ENCODE measurements at regions not wholly inside any gene's neighbourhood (a gene's known extent, or its start where the extent isn't known, plus 50 kb on each side); places are given as distances from the start of the nearest gene placed in this dataset.
"Not testable (repeated sequence)": the region's sequence is repeated elsewhere in the genome, so short reads cannot be mapped to it uniquely, and the experiment has no call there.

- intact Hi-C loops (cut with DNase I) = not testable (repeated sequence)
- DNase-seq = peak in 2 of 10 donors; percentile 50 to 60
Measured at GRCh38 chr6:97979285-97979684, 696.3 kb upstream of the MMS22L start.

DNA sequence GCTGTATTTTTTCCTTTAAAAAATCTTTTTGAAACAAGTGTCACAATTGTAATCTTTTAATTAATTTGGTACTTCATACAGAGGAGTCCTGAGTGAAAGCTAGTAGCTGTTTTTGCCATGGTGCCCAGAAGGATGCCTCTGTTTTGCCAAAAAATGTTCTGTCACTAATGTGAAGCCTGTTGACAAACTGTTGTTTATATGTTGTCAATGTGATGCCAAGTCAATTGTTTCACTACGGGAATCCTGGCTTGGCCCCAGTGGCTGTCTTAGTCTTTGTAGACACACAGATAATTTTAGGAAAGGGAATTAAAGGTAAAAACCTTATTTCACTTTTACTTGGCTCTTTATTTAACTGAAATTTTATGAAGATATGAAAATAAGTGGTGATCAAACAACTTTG is 706.4 kb upstream of the MMS22L start:
- intact Hi-C loops (cut with DNase I) = no loop called here
- DNase-seq = peak in 1 of 10 donors; percentile 18

- DNase-seq = no peak
- intact Hi-C loops (cut with DNase I) = no loop called here
Measured at GRCh38 chr6:97995158-97995557, 712.1 kb upstream of the MMS22L start.

DNA sequence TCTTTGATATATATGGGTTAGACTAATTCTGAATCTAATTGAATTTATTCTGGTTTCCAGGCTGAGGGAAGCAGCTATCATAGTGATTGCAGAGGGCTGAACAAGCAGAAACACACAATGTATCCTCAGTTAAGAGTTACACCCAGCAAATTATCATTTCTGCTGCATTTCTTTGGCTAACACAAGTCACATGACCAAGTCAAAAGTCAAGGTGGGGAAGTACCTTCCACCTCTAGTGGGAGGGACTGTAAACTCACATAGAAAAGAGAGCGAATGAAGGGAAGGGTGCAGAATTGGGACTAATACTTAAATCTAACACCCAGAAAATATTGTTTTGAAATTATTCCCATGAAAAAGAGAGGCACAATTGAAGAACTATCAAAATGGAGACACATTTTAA is 719.7 kb upstream of the MMS22L start:
- intact Hi-C loops (cut with DNase I) = no loop called here
- no peak for DNase-seq

DNA sequence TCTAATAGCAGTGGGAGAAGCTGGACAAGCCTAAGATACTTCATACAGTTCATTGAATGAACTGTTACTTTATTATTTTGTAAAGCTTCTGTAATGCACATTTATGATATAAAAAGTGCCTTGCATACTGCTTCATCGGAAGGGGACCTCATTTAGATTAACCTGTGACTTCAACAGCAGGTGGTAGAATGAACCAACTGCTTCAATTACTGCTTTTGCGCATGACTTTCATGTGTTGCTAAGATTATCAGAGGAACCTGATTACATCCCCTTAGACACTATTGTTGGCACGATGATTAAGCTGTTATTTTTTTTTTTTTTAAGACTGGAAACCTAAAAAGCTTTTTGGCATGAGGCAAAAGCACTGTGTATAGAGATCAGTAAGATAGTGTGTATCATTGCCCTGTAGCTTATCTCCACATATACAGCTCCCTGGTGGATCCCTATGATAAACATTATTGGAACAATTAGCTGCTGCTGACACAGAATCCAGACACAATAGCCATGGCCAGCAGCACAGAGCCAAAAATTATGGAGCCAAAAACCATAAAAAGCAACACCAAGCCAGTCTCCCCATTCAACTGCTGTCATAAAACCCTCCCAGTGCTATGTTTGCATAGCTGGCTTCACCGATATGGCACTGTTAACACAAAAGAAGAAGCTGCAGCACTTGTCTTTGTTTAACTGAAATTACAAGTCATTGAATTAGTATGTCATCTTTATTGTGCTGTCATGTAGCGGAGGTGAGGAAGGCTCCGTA is 731.6 kb upstream of the MMS22L start:
- DNase-seq = no peak
- intact Hi-C loops (cut with DNase I) = no loop called here

GRCh38 chr6:98016565-98016964 is 733.5 kb upstream of the MMS22L start:
- intact Hi-C loops (cut with DNase I) = no loop called here

DNA sequence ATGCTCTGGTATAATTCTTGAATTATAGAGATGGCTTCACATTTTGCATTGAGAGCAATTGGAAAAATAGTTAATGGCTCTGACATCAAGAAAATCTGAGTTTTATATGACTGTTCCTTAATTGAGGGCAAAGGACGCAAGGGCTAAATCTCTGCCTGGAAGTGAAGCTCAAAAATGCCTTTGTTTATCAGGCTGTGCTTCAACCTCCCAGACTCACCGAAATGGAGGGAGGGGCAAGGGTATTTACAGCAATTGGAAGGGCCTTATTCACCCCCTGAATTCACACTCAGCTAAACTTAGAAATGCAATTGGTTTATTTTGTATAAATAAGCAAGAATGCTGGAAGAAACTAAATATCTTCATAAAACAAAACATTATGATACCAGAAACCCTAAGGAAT is 737.2 kb upstream of the MMS22L start:
- intact Hi-C loops (cut with DNase I) = no loop called here
- DNase-seq = no peak

More at GRCh38 chr6:98016565-98016964, 733.5 kb upstream of the MMS22L start:
- DNase-seq = no peak

DNA sequence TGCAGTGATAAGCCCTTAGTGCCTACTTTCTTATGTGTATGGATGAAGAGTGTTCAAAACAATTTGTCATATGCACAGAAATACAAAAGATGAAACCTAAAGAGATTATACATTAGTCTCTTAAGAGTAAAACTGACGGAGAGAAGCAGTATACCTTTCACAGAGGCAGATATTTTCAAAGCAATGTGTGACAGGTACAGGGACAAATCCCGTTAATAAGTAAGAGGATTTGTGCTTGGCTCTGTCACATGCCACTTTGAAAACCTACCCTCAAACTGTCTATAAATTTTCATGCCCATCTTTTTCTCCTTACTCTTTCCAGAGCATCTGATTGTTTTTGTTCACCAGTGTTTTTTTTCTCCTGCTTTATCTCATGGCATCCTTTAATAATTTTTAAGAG is 741.3 kb upstream of the MMS22L start:
- intact Hi-C loops (cut with DNase I) = no loop called here
- no peak for DNase-seq

DNA sequence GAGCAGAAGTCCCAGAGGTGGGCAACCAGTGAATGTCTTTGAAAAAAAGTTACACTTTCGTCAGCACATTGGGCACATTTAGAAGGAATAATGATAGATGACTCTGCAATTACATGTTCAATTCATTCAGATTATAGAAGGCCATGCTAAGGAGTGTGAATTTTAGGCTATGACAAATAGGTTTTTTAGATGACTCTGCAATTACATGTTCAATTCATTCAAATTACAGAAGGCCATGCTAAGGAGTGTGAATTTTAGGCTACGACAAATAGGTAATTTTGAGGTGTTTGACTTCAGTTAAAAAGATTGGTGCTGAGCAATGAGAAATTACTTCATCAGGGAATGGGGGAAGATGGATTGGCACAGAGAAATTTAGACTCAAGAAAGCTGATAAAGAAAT is 744.9 kb upstream of the MMS22L start:
- intact Hi-C loops (cut with DNase I) = no loop called here
- no peak for DNase-seq

- no peak for DNase-seq
- intact Hi-C loops (cut with DNase I) = no loop called here
Measured at GRCh38 chr6:98033617-98034016, 750.6 kb upstream of the MMS22L start.

GRCh38 chr6:98036344-98036923 is 753.4 kb upstream of the MMS22L start:
- no peak for DNase-seq
- intact Hi-C loops (cut with DNase I) = no loop called here

- DNase-seq = no peak
- intact Hi-C loops (cut with DNase I) = no loop called here
Measured at GRCh38 chr6:98037571-98037970, 754.6 kb upstream of the MMS22L start.

DNA sequence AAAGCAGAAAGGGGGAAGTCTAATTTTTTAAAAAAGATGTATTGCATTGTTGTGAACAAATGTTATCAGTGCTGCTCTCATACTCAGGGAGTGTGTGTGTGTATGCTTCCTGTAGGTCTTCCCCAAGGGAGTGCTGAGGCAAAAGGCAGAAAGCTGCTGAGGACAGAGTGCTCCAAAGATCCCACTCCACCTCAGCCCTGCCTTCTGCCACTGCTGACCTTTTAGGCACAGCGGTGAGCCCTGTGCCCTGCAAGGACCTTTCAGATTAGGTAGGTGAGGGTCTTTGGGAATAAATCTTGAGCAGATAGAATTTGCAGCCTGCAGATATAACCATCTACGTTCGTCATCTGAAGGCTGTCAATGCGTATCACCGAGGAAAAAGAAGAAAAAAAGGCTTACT is 756.4 kb upstream of the MMS22L start:
- intact Hi-C loops (cut with DNase I) = no loop called here
- DNase-seq = no peak

DNA sequence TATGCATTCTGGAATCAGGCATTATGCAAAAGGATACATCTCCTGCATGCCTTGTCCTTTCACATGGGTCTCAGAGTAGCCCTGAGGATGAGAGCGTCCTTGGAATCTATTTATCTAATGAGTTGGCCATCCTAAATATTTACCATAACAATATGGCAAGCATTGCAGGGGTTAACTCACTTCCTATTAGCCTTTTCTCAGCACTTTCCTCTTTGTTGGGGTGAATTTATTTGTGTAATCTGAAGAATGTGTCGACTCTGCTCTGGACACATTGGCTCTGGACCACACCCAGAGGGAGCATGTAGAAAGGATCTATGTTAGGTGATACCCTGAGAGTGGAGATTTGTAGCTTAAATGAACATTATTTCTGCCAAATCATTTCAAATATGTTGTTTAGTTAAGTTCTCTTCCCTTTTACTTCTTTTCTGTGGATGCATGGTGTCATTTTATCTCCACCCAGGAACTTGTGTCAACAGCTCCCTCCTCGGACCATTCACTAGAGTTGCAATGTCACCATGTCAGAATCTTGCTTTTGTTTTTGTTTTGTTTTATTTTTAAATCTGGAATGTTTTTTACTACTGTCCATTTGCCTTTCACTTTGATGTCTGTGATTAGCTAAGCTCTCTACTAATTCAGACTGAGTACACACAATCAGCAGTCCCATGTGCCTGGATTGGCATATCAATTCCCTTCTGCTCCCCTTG is 757.0 kb upstream of the MMS22L start:
- DNase-seq = no peak
- intact Hi-C loops (cut with DNase I) = loop anchor here (10.0 kb wide), 2 partner anchors 545 to 825 kb away; no protein-coding TSS in a partner anchor

DNA sequence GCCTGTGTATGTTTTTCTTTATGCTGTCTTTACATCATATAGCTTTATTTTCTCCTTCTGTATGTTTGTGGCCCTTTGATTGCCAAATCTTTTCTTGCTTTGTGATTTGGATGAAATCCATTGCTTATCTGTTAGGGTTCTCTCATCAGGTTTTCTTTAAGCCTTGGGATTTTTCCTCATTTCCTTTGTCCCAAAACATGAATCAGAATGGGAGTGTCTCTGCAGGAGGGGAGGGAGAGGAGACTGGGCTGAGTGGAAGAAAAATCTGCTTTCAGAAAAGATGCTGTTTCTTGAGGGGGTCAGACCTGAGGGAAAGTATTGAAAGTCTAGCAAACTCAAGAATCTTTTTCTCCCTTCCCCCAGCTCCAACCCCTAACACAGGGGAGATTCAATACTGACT is 758.0 kb upstream of the MMS22L start:
- no peak for DNase-seq
- intact Hi-C loops (cut with DNase I) = loop anchor here (10.0 kb wide), 2 partner anchors 546 to 826 kb away; no protein-coding TSS in a partner anchor

DNA sequence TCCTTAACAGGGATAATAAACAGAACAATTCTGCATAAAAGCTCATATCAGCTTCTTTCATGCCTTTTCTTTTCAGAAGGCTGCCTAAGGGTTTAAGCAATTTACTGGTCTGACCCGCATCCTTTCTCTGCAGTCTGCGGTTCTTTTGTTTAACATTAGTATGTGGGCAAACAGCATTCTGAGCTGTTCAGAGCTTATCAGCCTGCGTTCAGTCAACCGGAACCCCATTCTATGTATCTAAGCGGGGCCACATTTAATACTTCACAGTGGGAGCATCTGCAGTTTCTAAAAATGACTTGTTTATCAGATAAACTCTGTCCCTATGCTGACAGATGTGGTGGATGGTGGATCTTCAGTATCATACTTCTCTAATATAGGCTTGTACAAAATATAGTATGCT is 758.9 kb upstream of the MMS22L start:
- DNase-seq = no peak
- intact Hi-C loops (cut with DNase I) = loop anchor here (10.0 kb wide), 2 partner anchors 547 to 827 kb away; no protein-coding TSS in a partner anchor

DNA sequence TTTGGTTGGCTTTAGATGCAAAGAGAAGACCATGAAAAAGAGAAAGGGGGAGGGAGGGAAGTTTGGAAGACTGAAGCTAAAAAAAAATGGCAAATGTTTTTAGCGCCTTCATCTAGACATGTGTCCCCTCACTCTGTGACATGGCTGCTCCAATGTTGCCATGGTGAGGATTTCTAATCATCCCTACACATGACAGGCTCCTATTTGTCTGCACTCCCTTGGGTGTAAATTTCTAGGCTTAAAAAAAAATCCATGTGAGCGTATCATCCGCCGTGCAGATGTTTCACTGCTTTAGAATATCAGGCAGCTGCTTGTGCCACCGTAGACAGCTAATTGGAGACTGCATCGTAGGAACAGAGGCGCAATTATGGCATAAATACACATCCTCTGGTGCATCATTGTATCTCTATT is 761.1 kb upstream of the MMS22L start:
- DNase-seq = no peak
- intact Hi-C loops (cut with DNase I) = loop anchor here (10.0 kb wide), 2 partner anchors 549 to 829 kb away; no protein-coding TSS in a partner anchor

- intact Hi-C loops (cut with DNase I) = loop anchor here (10.0 kb wide), 2 partner anchors 550 to 830 kb away; no protein-coding TSS in a partner anchor
- no peak for DNase-seq
Measured at GRCh38 chr6:98044791-98045470, 761.9 kb upstream of the MMS22L start.

DNA sequence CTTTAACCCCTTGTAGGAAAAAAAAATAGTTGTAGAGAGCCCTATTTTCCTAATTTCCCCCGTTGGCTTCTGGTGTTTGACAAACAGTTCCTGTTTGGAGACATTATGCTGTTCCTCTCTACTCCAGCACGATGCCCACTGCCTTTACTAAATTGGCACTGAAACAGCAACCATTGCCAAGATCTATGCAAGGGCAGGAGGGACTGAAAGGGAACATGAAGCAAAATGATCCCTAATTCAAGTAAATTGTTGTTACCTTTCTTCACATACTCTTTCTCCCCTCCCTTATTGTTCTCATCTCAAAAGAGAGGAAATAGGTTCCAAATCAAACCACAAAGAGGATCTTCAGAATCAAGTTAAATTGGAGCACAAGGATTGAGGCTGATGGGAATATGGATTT is 764.1 kb upstream of the MMS22L start:
- no peak for DNase-seq
- intact Hi-C loops (cut with DNase I) = loop anchor here (10.0 kb wide), 2 partner anchors 552 to 832 kb away; no protein-coding TSS in a partner anchor

GRCh38 chr6:98047871-98048270 is 764.9 kb upstream of the MMS22L start:
- intact Hi-C loops (cut with DNase I) = loop anchor here (10.0 kb wide), 2 partner anchors 553 to 833 kb away; no protein-coding TSS in a partner anchor
- peak in 3 of 10 donors; percentile 8 to 57 (median 32) for DNase-seq

GRCh38 chr6:98054453-98054852 is 771.4 kb upstream of the MMS22L start:
- intact Hi-C loops (cut with DNase I) = loop anchor here (5.0 kb wide), 1 partner anchor 793 kb away; no protein-coding TSS in a partner anchor

More at GRCh38 chr6:98054453-98054852, 771.4 kb upstream of the MMS22L start:
- DNase-seq = no peak
